ENCODE measurements at regions not wholly inside any gene's neighbourhood (a gene's known extent, or its start where the extent isn't known, plus 50 kb on each side); places are given as distances from the start of the nearest gene placed in this dataset.

- TF ChIP-seq, protein P1, sequence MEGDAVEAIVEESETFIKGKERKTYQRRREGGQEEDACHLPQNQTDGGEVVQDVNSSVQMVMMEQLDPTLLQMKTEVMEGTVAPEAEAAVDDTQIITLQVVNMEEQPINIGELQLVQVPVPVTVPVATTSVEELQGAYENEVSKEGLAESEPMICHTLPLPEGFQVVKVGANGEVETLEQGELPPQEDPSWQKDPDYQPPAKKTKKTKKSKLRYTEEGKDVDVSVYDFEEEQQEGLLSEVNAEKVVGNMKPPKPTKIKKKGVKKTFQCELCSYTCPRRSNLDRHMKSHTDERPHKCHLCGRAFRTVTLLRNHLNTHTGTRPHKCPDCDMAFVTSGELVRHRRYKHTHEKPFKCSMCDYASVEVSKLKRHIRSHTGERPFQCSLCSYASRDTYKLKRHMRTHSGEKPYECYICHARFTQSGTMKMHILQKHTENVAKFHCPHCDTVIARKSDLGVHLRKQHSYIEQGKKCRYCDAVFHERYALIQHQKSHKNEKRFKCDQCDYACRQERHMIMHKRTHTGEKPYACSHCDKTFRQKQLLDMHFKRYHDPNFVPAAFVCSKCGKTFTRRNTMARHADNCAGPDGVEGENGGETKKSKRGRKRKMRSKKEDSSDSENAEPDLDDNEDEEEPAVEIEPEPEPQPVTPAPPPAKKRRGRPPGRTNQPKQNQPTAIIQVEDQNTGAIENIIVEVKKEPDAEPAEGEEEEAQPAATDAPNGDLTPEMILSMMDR (IDR thresholded peaks at IDR 0.05) = no peak
- intact Hi-C loops (cut with DNase I) = no loop called here
Measured at GRCh38 chr3:127113571-127113891, 79.4 kb upstream of the PRR23E start.

DNA sequence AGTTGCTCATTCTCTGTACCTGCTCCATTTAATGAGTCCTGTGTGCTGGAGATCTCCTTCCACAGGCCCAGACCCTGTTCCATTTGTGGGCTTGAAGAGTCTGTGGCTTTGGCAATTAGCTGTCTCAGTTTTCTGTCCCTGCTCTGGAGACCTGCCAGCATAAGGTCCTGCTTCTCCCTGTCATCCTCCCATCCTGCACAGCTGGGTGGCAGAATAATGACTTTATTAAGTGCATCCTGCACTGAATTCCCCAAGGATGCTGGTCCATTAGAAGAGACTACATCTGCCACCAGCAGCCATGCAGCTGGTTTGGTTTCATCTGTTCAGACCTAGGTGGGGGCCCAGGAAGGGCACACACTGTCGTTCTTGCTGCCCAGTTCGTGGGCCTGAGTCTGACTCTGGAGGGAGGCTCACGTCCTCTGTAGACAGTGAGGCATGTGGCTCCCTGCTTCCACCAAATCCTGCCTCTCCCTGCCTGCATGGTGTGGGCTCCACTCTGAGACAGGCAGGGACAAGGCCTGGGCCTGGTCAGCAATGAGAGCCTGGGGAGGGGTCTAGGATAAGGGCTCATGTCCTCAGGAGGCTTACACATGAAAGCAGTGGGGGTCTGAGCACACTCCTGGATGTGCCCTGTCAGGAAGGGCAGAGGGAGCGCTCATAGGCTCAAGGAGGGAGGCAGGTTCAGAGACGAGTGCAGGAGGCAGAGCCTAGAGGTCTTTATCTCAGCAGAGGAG is 78.4 kb upstream of the PRR23E start:
- no peaks in the 10 kb centered on the region for H3K9me3 ChIP-seq
- no peaks in the 10 kb centered on the region for H3K36me3 ChIP-seq
- intact Hi-C loops (cut with DNase I) = no loop called here
- TF ChIP-seq, protein P1 (IDR thresholded peaks at IDR 0.05) = no peak
- H3K4me1 ChIP-seq = no peaks in the 10 kb centered on the region
- no peak overlapping the region for H3K4me3 ChIP-seq
- DNase-seq = no peak
- no peak overlapping the region for H3K9ac ChIP-seq (ENCODE audit: low read depth in 2 of 2, low read length in 2 of 2)
- no peaks in the 10 kb centered on the region for H3K27me3 ChIP-seq
- H3K27ac ChIP-seq = no peak overlapping the region

More at GRCh38 chr3:127113571-127113891, 79.4 kb upstream of the PRR23E start:
- no peaks in the 10 kb centered on the region for H3K27me3 ChIP-seq
- no peak overlapping the region for H3K9ac ChIP-seq (ENCODE audit: low read depth in 2 of 2, low read length in 2 of 2)
- H3K36me3 ChIP-seq = no peaks in the 10 kb centered on the region
- no peaks in the 10 kb centered on the region for H3K4me1 ChIP-seq
- H3K9me3 ChIP-seq = no peaks in the 10 kb centered on the region
- H3K4me3 ChIP-seq = no peak overlapping the region
- no peak overlapping the region for H3K27ac ChIP-seq
- DNase-seq = no peak

DNA sequence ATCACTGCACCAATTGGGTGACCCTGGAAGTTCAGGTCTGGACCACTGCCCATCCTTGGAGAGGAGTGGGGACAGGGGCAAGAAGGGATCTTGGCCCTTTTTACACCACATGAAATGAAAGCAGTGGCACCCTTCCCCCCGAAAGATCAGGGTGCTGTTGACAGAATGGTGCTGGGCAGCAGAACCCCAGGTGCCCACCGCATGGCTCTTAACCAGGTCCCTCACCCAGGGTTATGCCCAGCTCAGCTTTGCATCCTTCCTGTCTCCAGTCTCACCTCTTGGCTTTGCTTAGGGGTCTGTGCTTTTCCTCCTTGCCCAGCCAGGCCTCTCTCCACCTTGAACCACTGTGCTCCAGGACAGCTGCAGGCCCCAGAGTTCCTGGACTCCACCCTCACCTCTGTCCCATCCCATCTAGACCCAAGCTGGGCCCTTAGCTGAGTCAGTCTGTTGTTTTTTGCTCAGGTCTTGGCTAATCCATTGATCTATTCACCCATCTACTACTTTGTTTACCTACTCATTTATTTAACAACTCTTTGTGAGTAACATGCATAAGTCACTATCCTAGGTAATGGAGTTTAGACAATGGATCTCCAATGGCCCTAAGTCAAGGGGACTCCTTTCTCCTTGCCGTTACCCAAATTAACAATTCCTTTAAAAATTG is 77.1 kb upstream of the PRR23E start:
- Histone ChIP-seq H3K36me3 (no peaks in the 10 kb centered on the region), H3K27me3 (no peaks in the 10 kb centered on the region), H3K4me3 (no peak overlapping the region), H3K4me1 (no peaks in the 10 kb centered on the region), H3K9ac (ENCODE audit: low read depth in 2 of 2, low read length in 2 of 2) (no peak overlapping the region), H3K27ac (no peak overlapping the region), H3K9me3 (no peaks in the 10 kb centered on the region)
- intact Hi-C loops (cut with DNase I) = no loop called here
- DNase-seq = no peak
- TF ChIP-seq, protein P1 (IDR thresholded peaks at IDR 0.05) = no peak

GRCh38 chr3:127118366-127118765 is 74.6 kb upstream of the PRR23E start:
- Histone ChIP-seq H3K27me3 (no peaks in the 10 kb centered on the region), H3K9me3 (no peaks in the 10 kb centered on the region), H3K36me3 (no peaks in the 10 kb centered on the region), H3K4me1 (no peaks in the 10 kb centered on the region), H3K4me3 (no peak overlapping the region), H3K9ac (ENCODE audit: low read depth in 2 of 2, low read length in 2 of 2) (no peak overlapping the region), H3K27ac (no peak overlapping the region)
- no peak for DNase-seq
- TF ChIP-seq, protein P1 (IDR thresholded peaks at IDR 0.05) = no peak
- intact Hi-C loops (cut with DNase I) = no loop called here

DNA sequence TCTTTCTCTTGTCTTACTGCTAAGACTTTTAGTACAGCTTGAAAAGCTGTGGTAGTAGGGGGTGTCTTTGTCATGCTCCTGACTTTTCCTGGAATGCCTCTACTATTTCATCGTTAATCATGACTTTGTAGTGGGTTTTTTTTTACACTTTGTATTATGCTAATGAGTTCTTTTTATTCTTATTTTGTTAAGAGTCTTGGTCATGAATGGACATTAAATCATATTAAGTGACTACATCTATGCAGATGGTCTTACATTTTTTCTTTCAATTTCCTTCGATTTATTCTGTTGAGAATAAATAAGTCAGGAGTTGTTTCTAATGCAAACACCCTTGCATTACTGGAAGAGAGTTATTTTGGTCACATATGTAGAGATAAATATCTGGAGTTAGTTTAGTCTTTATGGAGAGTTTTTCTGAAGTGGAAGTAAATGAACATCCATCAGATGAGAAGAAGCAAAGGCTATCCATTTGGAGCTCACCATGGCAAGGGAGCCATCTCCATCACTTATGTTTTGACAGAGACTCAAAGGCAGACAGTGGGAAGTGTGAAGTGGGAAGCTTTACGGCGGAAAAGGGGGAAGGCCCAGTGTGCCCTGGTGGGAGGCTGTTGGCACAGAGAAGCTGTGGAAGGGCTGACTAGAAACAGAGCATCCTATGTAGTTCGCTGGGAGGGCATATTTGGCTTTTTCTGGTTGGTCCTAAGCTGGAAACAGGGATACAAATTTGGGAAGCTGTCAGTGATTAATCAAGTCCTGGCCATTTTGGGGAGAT is 73.1 kb upstream of the PRR23E start:
- TF ChIP-seq, protein P1 (IDR thresholded peaks at IDR 0.05) = no peak
- H3K27ac ChIP-seq = no peak overlapping the region
- H3K9me3 ChIP-seq = no peaks in the 10 kb centered on the region
- no peaks in the 10 kb centered on the region for H3K36me3 ChIP-seq
- DNase-seq = no peak
- intact Hi-C loops (cut with DNase I) = no loop called here
- H3K4me3 ChIP-seq = no peak overlapping the region
- no peaks in the 10 kb centered on the region for H3K4me1 ChIP-seq
- no peak overlapping the region for H3K9ac ChIP-seq (ENCODE audit: low read depth in 2 of 2, low read length in 2 of 2)
- H3K27me3 ChIP-seq = no peaks in the 10 kb centered on the region

Data from colonic mucosa (tissue), 4 donors.